NB4 (cell line): ENCODE measurements at regions not wholly inside any gene's neighbourhood (a gene's known extent, or its start where the extent isn't known, plus 50 kb on each side); places are given as distances from the start of the nearest gene placed in this dataset.

ENCODE experiments used
- DNase-seq: peaks from one replicate; pipeline ENCODE4 v3.0.0; 2010; ENCODE audit warnings: low read depth
- H3K4me3 ChIP-seq: one replicate; pipeline ENCODE4 v1.5.1; 2011; ENCODE audit warnings: mild to moderate bottlenecking, low read depth, low read length, moderate library complexity
- MAX ChIP-seq: IDR thresholded peaks from 2 replicates; pipeline ENCODE4 v1.6.1; 2011; ENCODE audit warnings: low read depth, low read length
- MYC ChIP-seq: IDR thresholded peaks from 2 replicates; pipeline ENCODE4 v1.6.1; 2011; ENCODE audit warnings: low read depth, low read length
- POLR2A ChIP-seq: IDR thresholded peaks from 2 replicates; pipeline ENCODE4 v1.6.1; 2011; ENCODE audit warnings: mild to moderate bottlenecking; ENCODE audit not compliant: insufficient read length; ENCODE audit errors: extremely low read depth
- TF ChIP-seq, protein P1 (sequence below): IDR thresholded peaks from one replicate; pipeline ENCODE4 v1.5.1; 2012; ENCODE audit warnings: low read depth, low read length

DNA sequence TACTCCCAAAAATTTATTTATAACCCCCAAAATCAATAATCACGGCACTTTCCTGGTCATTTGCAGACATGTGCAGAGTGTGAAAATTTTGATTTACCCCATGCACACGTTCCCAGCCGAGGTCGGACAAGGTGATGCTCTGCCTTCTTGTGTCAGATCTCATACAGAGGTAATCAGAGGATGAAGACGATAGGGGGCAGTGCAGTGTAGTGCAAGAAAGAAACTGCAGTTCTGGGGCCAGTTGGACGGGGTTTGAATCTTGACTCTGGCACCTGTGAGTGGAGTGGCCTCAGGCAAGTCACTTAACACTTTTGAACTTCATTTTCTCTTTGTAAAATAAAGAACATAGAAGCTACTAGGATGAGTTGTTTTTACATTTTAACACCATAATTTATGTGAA is 88.4 kb downstream of the FRMPD3 start:
- peak; percentile 59 for DNase-seq
- TF ChIP-seq MAX (no peak), POLR2A (no peak)
- TF ChIP-seq, protein P1, sequence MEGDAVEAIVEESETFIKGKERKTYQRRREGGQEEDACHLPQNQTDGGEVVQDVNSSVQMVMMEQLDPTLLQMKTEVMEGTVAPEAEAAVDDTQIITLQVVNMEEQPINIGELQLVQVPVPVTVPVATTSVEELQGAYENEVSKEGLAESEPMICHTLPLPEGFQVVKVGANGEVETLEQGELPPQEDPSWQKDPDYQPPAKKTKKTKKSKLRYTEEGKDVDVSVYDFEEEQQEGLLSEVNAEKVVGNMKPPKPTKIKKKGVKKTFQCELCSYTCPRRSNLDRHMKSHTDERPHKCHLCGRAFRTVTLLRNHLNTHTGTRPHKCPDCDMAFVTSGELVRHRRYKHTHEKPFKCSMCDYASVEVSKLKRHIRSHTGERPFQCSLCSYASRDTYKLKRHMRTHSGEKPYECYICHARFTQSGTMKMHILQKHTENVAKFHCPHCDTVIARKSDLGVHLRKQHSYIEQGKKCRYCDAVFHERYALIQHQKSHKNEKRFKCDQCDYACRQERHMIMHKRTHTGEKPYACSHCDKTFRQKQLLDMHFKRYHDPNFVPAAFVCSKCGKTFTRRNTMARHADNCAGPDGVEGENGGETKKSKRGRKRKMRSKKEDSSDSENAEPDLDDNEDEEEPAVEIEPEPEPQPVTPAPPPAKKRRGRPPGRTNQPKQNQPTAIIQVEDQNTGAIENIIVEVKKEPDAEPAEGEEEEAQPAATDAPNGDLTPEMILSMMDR: peak; percentile 59
- no peak overlapping the region for H3K4me3 ChIP-seq

DNA sequence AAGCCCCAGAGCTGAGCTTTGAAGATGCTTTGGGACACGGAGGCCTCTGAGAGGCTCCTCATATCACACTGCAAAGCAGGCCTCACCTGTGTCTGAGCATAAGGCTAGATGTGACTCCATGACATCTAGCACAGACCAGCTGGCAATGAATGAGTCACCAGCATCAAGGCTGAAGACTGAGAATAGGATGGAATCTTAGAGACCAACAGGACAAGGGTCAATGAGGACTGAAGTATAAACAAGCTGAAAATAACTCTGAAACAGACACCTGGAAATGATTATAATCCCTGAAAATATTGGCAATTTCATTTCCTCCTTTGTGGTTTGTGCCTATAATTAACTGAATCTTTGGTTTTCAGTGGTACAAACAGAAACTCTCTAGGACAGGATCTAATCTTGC is 87.1 kb upstream of the PRPS1 start:
- TF ChIP-seq, protein P1: no peak
- TF ChIP-seq MAX (no peak), POLR2A (no peak), MYC (no peak)
- no peak overlapping the region for H3K4me3 ChIP-seq
- DNase-seq: no peak

DNA sequence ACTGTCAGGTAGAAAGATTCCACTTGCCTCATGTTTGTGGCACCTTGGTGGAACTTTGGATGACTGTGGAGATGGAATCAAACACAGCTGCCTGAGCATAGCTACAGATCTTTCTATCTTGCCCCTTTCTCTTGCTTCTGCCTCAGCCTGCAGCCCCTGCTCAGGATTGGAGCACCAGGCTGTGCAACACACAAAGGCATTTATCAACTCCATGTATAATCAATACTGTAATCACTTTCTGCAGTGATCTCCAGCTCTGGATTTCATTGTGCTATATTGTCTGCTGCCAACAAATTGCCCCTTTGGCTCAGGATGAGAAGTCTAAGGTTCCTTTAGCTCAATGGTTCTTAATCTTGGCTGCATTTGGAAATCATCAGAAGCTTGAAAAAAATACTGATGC is 86.3 kb upstream of the PRPS1 start:
- no peak for DNase-seq
- H3K4me3 ChIP-seq: no peak overlapping the region
- no peak for TF ChIP-seq MAX
- TF ChIP-seq MYC: no peak
- TF ChIP-seq, protein P1: no peak
- no peak for TF ChIP-seq POLR2A

DNA sequence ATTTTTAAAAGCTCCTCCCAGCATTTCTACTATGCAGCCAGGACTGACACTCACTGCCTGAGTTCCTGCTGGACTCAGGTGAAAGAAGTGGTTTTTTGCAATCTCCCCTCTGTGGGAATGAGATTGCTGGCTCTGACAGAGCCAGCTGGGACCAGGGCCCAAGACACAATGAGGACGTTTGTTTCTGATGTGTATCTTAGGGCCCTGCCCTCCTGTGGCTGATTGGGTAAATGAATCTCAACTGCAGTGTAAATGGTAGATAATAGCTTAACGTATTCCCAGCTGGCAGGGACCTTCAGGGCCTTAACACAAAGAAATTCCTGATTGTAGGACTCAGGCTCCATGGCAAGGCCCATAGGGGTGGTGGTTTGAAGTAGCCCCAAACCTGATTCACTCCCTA is 85.8 kb upstream of the PRPS1 start:
- TF ChIP-seq, protein P1: peak; percentile 10
- no peak for TF ChIP-seq MYC
- DNase-seq: peak; percentile 4
- H3K4me3 ChIP-seq: no peak overlapping the region

- DNase-seq: no peak
- no peak for TF ChIP-seq MYC
- TF ChIP-seq POLR2A: no peak
- no peak for TF ChIP-seq MAX
- TF ChIP-seq, protein P1: no peak
- no peak overlapping the region for H3K4me3 ChIP-seq
Measured at GRCh38 chrX:107547621-107548020, 80.7 kb upstream of the PRPS1 start.

DNA sequence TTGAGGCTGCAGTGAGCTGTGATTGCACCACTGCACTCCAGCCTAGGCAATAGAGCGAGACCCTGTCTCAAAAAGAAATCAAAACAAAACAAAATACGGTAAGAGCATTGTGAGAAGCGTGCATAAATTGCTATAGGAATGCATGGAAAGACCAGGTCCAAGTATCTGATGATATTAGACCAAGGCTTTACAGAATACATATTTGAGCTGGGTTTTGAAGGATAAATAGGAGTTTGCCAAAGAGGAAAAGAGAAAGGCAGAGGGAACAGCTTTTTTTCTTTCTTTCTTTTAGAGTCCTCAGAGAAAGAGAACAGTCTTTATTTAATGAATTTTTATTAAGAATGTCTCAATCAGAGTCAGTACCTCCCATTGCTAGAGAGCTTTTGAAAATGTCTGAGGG is 79.5 kb upstream of the PRPS1 start:
- H3K4me3 ChIP-seq: no peak overlapping the region
- no peak for TF ChIP-seq MAX
- TF ChIP-seq MYC: no peak
- no peak for TF ChIP-seq POLR2A
- TF ChIP-seq, protein P1: no peak
- no peak for DNase-seq
